A549 (cell line): ENCODE measurements at regions not wholly inside any gene's neighbourhood (a gene's known extent, or its start where the extent isn't known, plus 50 kb on each side); places are given as distances from the start of the nearest gene placed in this dataset.
A peak's percentile ranks its signal among the peaks of the same experiment; 100 is the strongest.
"Not testable (repeated sequence)": the region's sequence is repeated elsewhere in the genome, so short reads cannot be mapped to it uniquely, and the experiment has no call there.

Source experiments
- ATAC-seq, 2 experiments: fragments of 200-7000 bp in 1 of 2; fragments of >200 bp in 1 of 2; cut with Nextera tagmentation in 1 of 2; cut with Tn5 transposase in 1 of 2; 3 replicates each; pipeline versions ENCODE4 v1.8.0 to v1.9.1; 2018 to 2020; ENCODE audit warnings: mild to moderate bottlenecking in 1 of 2, moderate library complexity in 1 of 2
- CTCF ChIA-PET: fragments of 300-600 bp; sonication (Branson Sonifier 250); formaldehyde crosslinking; extraction: SDS; loops from one replicate; lab custom pipeline; 2021; ENCODE audit warnings: antibody characterized with exemption, inconsistent platforms; lab: Yijun Ruan, JAX
- POLR2A ChIA-PET: fragments of 350-600 bp; formaldehyde crosslinking; extraction: SDS; loops from one replicate; lab custom pipeline; 2021; ENCODE audit warnings: antibody characterized with exemption, inconsistent platforms; lab: Yijun Ruan, JAX
- DNase-seq, 2 experiments: peaks; one replicate each; pipeline versions ENCODE4 v3.0.0 to v3.0.0-alpha.2; 2011 to 2016; ENCODE audit warnings: low read depth in 1 of 2, low spot score in 1 of 2
- FAIRE-seq: peaks from 2 replicates; lab custom pipeline; 2011; peaks lifted over from hg19 to GRCh38; lab: Jason Lieb, UNC
- H3K27ac ChIP-seq, 2 experiments: fragments of >200 bp; sonication (Bioruptor Twin); formaldehyde crosslinking; 3 replicates each; pipeline ENCODE4 v1.5.1; 2016 to 2017
- H3K4me1 ChIP-seq: fragments of >200 bp; sonication (Bioruptor Twin); formaldehyde crosslinking; 3 replicates; pipeline ENCODE4 v1.6.1; 2016
- H3K4me2 ChIP-seq: fragments of >200 bp; sonication (Bioruptor Twin); formaldehyde crosslinking; 3 replicates; pipeline ENCODE4 v1.6.1; 2016
- H3K4me3 ChIP-seq: fragments of >200 bp; sonication (Bioruptor Twin); formaldehyde crosslinking; 3 replicates; pipeline ENCODE4 v1.5.1; 2016
- H3K9me3 ChIP-seq: fragments of >200 bp; sonication (Bioruptor Twin); formaldehyde crosslinking; 3 replicates; pipeline ENCODE4 v1.6.1; 2016
- CEBPB ChIP-seq, 2 experiments: fragments of >200 bp in 1 of 2; sonication (Bioruptor Twin) in 1 of 2; formaldehyde crosslinking in 1 of 2; IDR thresholded peaks; 2 replicates each; pipeline ENCODE4 v1.6.1; 2012 to 2016
- EHMT2 ChIP-seq: fragments of 200-600 bp; sonication (generic); IDR thresholded peaks from 2 replicates; pipeline ENCODE4 v1.6.1; 2016; ENCODE audit warnings: antibody characterized with exemption, low read depth, mild to moderate bottlenecking, moderate library complexity
- EP300 ChIP-seq, 2 experiments: fragments of >200 bp; sonication (Bioruptor Twin); formaldehyde crosslinking; IDR thresholded peaks; 2 replicates in 1 of 2; 3 replicates in 1 of 2; pipeline ENCODE4 v1.6.1; 2016 to 2017
- FOSL2 ChIP-seq, 2 experiments: fragments of 450-650 bp in 1 of 2; fragments of >200 bp in 1 of 2; sonication (Bioruptor Twin) in 1 of 2; formaldehyde crosslinking; IDR thresholded peaks; 2 replicates each; pipeline versions ENCODE4 v1.5.0 to v1.6.1; 2016 to 2020; ENCODE audit warnings: mild to moderate bottlenecking in 1 of 2, moderate library complexity in 1 of 2
- HEYL ChIP-seq: fragments of 250-450 bp; sonication (Bioruptor Pico); IDR thresholded peaks from 2 replicates; pipeline ENCODE4 v1.8.0; 2021; ENCODE audit warnings: mild to moderate bottlenecking, moderate library complexity
- HOXA7 ChIP-seq: fragments of 250-450 bp; sonication (Bioruptor Pico); IDR thresholded peaks from 2 replicates; pipeline ENCODE4 v1.5.0; 2020; ENCODE audit warnings: mild to moderate bottlenecking, moderate library complexity
- MAFK ChIP-seq: fragments of 450-650 bp; IDR thresholded peaks from 2 replicates; pipeline ENCODE4 v1.6.1; 2014; ENCODE audit not compliant: partially characterized antibody
- PHF8 ChIP-seq: fragments of 200-600 bp; sonication (generic); IDR thresholded peaks from 2 replicates; pipeline ENCODE4 v1.6.1; 2016; ENCODE audit warnings: low read depth, mild to moderate bottlenecking, antibody characterized with exemption, moderate library complexity, borderline replicate concordance
- POLR2A ChIP-seq: IDR thresholded peaks from 2 replicates; pipeline ENCODE4 v1.6.1; 2012; ENCODE audit warnings: mild to moderate bottlenecking, low read length
- RAD21 ChIP-seq, 2 experiments: fragments of >200 bp in 1 of 2; sonication (Bioruptor Twin) in 1 of 2; formaldehyde crosslinking in 1 of 2; IDR thresholded peaks in 1 of 2; conservative IDR thresholded peaks in 1 of 2; 2 replicates in 1 of 2; 3 replicates in 1 of 2; pipeline ENCODE4 v1.6.1; 2012 to 2018; ENCODE audit warnings: inconsistent platforms in 1 of 2
- RARB ChIP-seq: fragments of 250-450 bp; sonication (Bioruptor Pico); IDR thresholded peaks from 2 replicates; pipeline ENCODE4 v1.8.0; 2021; ENCODE audit warnings: mild to moderate bottlenecking, moderate library complexity
- RFX5 ChIP-seq: fragments of 450-650 bp; IDR thresholded peaks from 2 replicates; pipeline ENCODE4 v1.7.1; 2014; ENCODE audit warnings: antibody characterized with exemption, mild to moderate bottlenecking, moderate library complexity
- TFCP2L1 ChIP-seq: fragments of 250-450 bp; sonication (Bioruptor Pico); IDR thresholded peaks from 2 replicates; pipeline ENCODE4 v1.5.0; 2021; ENCODE audit warnings: mild to moderate bottlenecking
- TP53 ChIP-seq: fragments of 250-450 bp; sonication (Bioruptor Pico); IDR thresholded peaks from 2 replicates; pipeline ENCODE4 v1.5.0; 2021; ENCODE audit warnings: mild to moderate bottlenecking, moderate library complexity
- ZC3H11A ChIP-seq: fragments of 450-650 bp; IDR thresholded peaks from 2 replicates; pipeline ENCODE4 v1.6.1; 2014; ENCODE audit warnings: antibody characterized with exemption, mild to moderate bottlenecking
- ZNF302 ChIP-seq: fragments of 250-450 bp; sonication (Bioruptor Pico); IDR thresholded peaks from 2 replicates; pipeline ENCODE4 v1.9.0; 2021; ENCODE audit warnings: inconsistent platforms, mild to moderate bottlenecking, moderate library complexity
- WGBS: methylation state at CpG from one replicate; pipeline ENCODE4 v1.1.6; 2017; ENCODE audit errors: missing lambda C conversion rate; 5-methylcytosine and 5-hydroxymethylcytosine counted together
- TF ChIP-seq, protein P1 (sequence below): fragments of 250-450 bp; sonication (Bioruptor Pico); IDR thresholded peaks from 2 replicates; pipeline ENCODE4 v1.5.0; 2020; ENCODE audit warnings: low read depth, mild to moderate bottlenecking, moderate library complexity

DNA sequence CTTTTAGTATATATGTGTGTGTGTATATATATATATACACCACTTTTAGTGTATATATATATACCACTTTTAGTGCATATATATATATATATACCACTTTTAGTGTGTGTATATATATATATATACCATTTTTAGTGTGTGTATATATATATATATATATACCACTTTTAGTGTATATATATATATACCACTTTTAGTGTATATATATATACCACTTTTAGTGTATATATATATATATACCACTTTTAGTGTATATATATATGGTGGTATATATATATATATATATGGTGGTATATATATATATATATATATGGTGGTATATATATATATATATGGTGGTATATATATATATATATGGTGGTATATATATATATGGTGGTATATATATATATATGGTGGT lies 79.5 kb upstream of the ANK3 start:
- H3K9me3 ChIP-seq, ATAC-seq, H3K27ac ChIP-seq, H3K4me2 ChIP-seq, POLR2A ChIA-PET, FAIRE-seq, DNase-seq, H3K4me3 ChIP-seq, CTCF ChIA-PET: not testable (repeated sequence)
- H3K4me1 ChIP-seq: peaks cover 28% of the 10 kb centered on the region

DNA sequence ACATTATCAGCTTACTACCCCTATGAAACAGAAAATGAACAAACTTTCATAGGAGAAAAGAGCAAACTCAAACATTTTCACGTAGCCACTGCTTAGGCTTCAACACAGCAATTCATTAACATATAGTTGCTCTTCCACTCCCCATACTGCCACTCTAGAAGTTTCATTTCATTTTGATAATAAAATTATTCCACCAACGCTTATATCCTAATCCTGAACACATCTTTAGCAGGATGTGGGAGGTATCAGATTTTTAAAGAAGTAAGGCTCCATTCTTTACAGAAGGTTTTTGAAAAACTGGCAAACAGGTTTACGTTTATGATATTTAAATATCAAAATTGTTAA lies 77.5 kb upstream of the ANK3 start:
- peak overlapping the region; percentile 57 for H3K4me2 ChIP-seq
- no peaks in the 10 kb centered on the region for H3K9me3 ChIP-seq
- FAIRE-seq (peak; percentile 28), ATAC-seq (no peak), DNase-seq (no peak)
- CTCF ChIA-PET: no interaction called here
- POLR2A ChIA-PET: no interaction called here
- peaks cover 17% of the 10 kb centered on the region; the same call in 2 of the 3 replicates for H3K4me1 ChIP-seq
- TF ChIP-seq TP53 (CRISPR knock-in tag) (no peak), RAD21 (conservative IDR thresholded peaks at IDR 0.05 in 1 of 2, IDR thresholded peaks at IDR 0.05 in 1 of 2) (no peak), CEBPB (IDR thresholded peaks at IDR 0.05) (no peak), EP300 (IDR thresholded peaks at IDR 0.05) (no peak), HOXA7 (CRISPR knock-in tag) (no peak), ZC3H11A (no peak)
- TF ChIP-seq, protein P1, sequence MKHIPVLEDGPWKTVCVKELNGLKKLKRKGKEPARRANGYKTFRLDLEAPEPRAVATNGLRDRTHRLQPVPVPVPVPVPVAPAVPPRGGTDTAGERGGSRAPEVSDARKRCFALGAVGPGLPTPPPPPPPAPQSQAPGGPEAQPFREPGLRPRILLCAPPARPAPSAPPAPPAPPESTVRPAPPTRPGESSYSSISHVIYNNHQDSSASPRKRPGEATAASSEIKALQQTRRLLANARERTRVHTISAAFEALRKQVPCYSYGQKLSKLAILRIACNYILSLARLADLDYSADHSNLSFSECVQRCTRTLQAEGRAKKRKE: no peak
- TF ChIP-seq, all 56 proteins: peak for 0
- 47% methylated on average over 3 of the region's 3 CpGs for WGBS
- H3K27ac ChIP-seq: no peak overlapping the region
- H3K4me3 ChIP-seq: no peak overlapping the region

GRCh38 chr10:60466267-60467201 lies 76.9 kb upstream of the ANK3 start:
- ATAC-seq: peak in 1 of 2 experiments; percentile 44; a peak in 3 of 6 replicates
- H3K9me3 ChIP-seq: no peaks in the 10 kb centered on the region
- TF ChIP-seq PHF8 (no peak), MAFK (peak; percentile 85), ZNF302 (CRISPR knock-in tag) (no peak), FOSL2 (IDR thresholded peaks at IDR 0.05) (no peak), FOSL2 (CRISPR knock-in tag; IDR thresholded peaks at IDR 0.05) (peak; percentile 5; the same call in 1 of the 2 replicates), TFCP2L1 (CRISPR knock-in tag) (no peak), RFX5 (no peak), POLR2A (no peak), EHMT2 (no peak)
- TF ChIP-seq, all 56 proteins: peak for 2
- H3K4me3 ChIP-seq: no peak overlapping the region
- DNase-seq (no peak), FAIRE-seq (no peak)
- no peak overlapping the region for H3K27ac ChIP-seq
- 71% methylated on average over 4 of the region's 4 CpGs for WGBS
- POLR2A ChIA-PET: no interaction called here
- H3K4me1 ChIP-seq: peaks cover 17% of the 10 kb centered on the region; the same call in 2 of the 3 replicates
- CTCF ChIA-PET: no interaction called here
- peak overlapping the region; percentile 57 for H3K4me2 ChIP-seq

DNA sequence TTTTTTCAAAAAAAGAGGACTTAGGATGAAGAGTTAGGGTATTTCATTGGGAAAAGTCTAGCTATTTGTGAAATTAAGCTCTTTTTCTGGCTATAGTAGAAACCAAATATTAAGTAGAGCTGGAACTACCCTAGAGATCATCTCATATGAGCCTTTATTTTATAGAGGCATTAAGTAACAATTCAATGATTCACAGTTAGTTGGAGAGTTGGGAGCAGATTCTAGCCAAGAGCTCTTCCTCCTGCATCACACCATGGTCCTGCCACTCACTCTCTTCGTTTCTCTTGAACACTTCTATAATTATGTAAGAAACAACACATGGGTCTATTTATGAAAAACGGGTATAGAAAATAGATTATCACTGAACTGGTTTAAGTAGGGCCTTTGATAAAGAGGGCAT lies 76.1 kb upstream of the ANK3 start:
- ATAC-seq: peak in 1 of 2 experiments; percentile 48; a peak in 2 of 6 replicates

More for the DNA sequence above, 76.1 kb upstream of the ANK3 start:
- Histone ChIP-seq H3K9me3 (no peaks in the 10 kb centered on the region), H3K4me2 (no peak overlapping the region), H3K27ac (no peak overlapping the region), H3K4me3 (no peak overlapping the region), H3K4me1 (peaks cover 17% of the 10 kb centered on the region; the same call in 2 of the 3 replicates)
- ChIA-PET POLR2A (no interaction called here), CTCF (no interaction called here)
- DNase-seq: no peak
- WGBS: 54% methylated on average over 2 of the region's 2 CpGs
- no peak for FAIRE-seq
- no peak for TF ChIP-seq RAD21 (conservative IDR thresholded peaks at IDR 0.05 in 1 of 2, IDR thresholded peaks at IDR 0.05 in 1 of 2)
- no peak for TF ChIP-seq RARB
- TF ChIP-seq HEYL (CRISPR knock-in tag): no peak
- TF ChIP-seq POLR2A: no peak
